Posterior cingulate gyrus (tissue), 11 donors: ENCODE measurements at regions not wholly inside any gene's neighbourhood (a gene's known extent, or its start where the extent isn't known, plus 50 kb on each side); places are given as distances from the start of the nearest gene placed in this dataset.

ENCODE experiments used
- DNase-seq, 10 donors: peaks; one replicate each; pipeline versions ENCODE4 v3.0.0 to v3.0.0-alpha.2; 2020 to 2021; ENCODE audit warnings: mixed read lengths in 3 of 10
- intact Hi-C: fragments of 100-400 bp; cut with DNase I; formaldehyde crosslinking; loops from one replicate; pipeline ENCODE4 v1.15.1; 2023

DNA sequence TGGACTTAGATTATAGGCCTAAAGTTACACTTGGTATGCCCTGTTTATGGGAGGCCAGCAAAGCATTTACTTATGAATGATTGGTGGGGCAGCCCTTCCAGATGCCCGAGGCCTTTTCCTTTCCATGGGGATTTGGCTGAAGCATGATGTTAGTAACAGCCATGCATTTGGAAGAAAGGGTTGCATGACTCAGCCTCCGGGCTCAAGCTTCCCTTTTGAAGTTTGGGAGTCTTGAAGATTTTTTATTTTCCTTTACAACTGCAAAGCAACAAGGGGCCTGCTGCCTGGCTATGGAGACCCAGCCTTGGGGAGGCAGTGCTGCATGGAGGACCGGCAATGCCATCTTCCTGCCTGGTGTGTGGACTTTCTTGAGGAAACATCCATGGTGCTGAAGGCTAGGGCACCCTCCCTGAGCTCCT is 244.7 kb downstream of the ICE1 start:
- DNase-seq = no peak
- intact Hi-C loops = no loop called here

DNA sequence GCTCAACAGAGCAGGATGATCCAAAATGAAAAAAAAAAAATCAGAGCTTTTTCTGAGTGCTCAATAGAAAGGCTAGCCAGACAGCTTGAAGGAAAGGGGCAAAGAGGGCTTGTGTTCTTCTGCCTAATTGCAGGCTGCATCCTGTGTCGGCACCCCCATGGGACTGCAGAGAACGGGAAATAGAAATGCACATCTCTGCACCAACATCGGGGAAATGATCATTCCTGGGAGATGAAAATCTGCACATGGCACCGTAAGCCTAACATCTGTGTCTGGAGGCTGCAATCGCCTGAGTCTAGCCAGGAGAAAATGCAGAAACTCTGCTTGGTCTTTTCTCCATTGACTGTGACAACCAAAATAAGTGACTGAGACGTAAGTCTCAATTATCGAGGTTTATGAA is 243.9 kb downstream of the ICE1 start:
- intact Hi-C loops = no loop called here
- no peak for DNase-seq

DNA sequence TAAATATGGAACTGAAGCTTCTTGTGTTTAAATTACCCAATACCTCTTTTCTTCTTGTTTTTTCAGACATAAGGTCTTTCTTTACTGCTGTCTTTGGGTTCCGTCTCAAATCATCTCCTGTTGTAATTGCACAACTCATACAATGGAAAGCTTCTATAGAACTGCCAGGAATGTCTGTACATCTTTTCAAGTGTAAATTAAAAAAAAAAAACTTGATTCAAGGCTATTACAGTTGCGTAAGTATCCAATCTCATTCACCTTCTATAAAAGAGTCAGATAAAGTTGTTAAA is 243.5 kb downstream of the ICE1 start:
- DNase-seq = no peak
- intact Hi-C loops = no loop called here

- intact Hi-C loops = no loop called here
- no peak for DNase-seq
These were observed 243.0 kb downstream of the ICE1 start for GRCh38 chr5:5665225-5666075.

DNA sequence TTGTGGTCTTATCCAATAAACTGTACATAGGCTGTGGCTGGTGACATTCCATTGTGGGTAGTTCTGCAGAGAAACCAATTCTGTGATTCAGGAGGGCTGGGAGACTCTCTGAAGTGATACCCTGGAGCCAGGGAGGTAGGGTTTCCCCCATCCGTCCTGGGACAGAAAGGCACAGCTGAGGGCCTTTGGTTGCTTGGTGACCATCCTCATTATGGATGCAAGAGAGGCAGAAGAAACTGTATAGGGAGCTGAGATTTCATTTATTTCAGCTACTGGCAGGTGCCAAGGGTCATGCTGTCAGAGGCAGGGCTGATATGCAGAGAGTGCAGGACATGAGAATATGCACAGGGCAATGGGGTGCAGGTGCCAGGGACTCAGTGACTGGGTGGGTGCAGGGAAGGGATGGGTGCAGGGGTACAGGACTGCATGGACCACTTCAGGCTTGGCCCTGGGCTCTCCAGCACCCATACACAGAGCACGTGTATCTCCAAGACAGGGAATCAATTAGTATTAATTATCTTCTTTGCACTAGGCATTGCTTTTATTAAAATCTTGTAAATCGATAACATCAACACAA is 236.5 kb downstream of the ICE1 start:
- intact Hi-C loops = no loop called here
- no peak for DNase-seq

GRCh38 chr5:5658226-5658625 is 235.7 kb downstream of the ICE1 start:
- DNase-seq = peak in 7 of 10 donors; percentile 43 to 89 (median 52)
- intact Hi-C loops = no loop called here

DNA sequence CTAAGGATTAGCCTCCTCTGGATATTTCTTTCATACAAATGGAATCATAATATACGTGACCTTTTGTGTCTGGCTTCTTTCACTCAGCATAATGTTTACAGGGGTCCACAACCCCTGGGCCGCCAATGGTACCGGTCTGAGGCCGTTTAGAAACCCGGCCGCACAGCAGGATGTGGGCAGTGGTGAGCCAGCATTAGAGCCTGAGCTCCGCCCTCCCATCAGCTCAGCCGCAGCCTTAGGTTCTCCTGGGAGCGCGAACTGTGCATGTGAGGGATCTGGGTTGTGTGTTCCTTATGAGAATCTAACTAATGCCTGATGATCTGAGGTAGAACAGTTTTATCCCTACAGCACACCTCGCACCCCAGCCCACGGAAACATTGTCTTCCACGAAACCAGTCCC is 229.7 kb downstream of the ICE1 start:
- intact Hi-C loops = no loop called here

DNA sequence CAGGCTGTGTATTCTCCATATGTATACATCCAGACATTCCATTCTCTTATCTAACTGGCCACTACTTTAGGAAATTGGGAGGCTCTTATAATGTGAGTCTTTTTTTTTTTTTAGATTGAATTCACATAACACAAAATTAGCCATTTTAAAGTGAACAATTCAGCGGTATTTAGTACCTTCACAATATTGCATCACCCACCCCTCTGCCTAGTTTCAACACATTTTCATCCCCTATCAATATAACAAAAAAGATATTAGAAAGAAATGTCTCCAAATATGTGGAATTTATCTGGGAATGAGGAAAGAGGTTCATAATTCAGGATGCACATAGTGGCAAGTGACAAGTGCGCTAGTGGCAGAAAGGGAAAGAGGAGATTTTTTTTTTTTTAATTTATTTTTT is 228.5 kb downstream of the ICE1 start:
- no peak for DNase-seq
- intact Hi-C loops = no loop called here

More for the DNA sequence above, 229.7 kb downstream of the ICE1 start:
- DNase-seq = no peak

- intact Hi-C loops = no loop called here
- DNase-seq = no peak
These were observed 227.8 kb downstream of the ICE1 start for GRCh38 chr5:5650242-5650641.

- intact Hi-C loops = no loop called here
- DNase-seq = no peak
These were observed 227.2 kb downstream of the ICE1 start for GRCh38 chr5:5649641-5650040.

GRCh38 chr5:5648694-5649093 is 226.2 kb downstream of the ICE1 start:
- DNase-seq = no peak
- intact Hi-C loops = no loop called here

GRCh38 chr5:5645891-5646290 is 223.4 kb downstream of the ICE1 start:
- no peak for DNase-seq
- intact Hi-C loops = no loop called here

GRCh38 chr5:5645198-5645597 is 222.7 kb downstream of the ICE1 start:
- intact Hi-C loops = no loop called here
- DNase-seq = no peak

DNA sequence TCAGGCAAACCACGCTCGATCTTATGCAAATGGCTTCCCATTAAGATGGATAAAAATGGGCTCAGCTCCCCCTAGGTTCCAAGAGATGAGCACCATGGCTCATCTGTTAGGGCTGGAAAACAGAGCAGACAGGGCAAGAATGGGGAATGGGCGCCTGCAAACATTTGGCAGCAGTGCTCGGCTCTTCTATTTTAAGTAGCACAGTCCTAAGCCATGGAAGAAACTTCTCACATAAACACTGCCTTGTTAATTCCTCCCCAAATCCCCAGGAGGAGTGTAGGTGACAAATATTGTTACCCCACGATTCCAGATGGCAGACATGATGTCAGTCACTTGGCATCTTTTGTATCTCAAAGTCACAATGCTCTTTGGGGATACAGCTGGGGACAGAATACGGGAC is 221.8 kb downstream of the ICE1 start:
- intact Hi-C loops = no loop called here
- DNase-seq = no peak

GRCh38 chr5:5643481-5643880 is 221.0 kb downstream of the ICE1 start:
- intact Hi-C loops = no loop called here
- DNase-seq = no peak

- no peak for DNase-seq
- intact Hi-C loops = no loop called here
These were observed 215.7 kb downstream of the ICE1 start for GRCh38 chr5:5638211-5638610.

DNA sequence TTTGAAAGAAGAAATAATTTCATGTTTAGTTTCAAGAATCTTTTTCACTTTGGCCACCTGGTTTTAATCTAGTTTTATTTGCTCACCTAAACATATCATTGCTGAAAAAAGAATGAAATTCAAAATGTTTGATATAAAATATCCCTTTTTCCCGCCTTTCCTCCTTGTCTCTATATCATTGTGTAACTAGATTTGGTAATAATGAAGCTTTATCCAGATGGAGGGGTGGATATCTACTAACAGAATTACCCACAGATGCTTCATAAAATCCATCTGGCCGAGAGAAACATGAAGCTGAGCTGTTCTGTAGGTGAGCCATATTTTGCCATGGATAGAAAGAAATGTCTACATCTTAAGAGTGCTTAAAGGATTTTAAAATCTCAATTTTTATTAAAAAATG is 214.7 kb downstream of the ICE1 start:
- intact Hi-C loops = no loop called here

GRCh38 chr5:5634817-5635216 is 212.3 kb downstream of the ICE1 start:
- intact Hi-C loops = no loop called here
- peak in 2 of 10 donors; percentile 28 to 32 for DNase-seq

More for the DNA sequence above, 214.7 kb downstream of the ICE1 start:
- DNase-seq = no peak

DNA sequence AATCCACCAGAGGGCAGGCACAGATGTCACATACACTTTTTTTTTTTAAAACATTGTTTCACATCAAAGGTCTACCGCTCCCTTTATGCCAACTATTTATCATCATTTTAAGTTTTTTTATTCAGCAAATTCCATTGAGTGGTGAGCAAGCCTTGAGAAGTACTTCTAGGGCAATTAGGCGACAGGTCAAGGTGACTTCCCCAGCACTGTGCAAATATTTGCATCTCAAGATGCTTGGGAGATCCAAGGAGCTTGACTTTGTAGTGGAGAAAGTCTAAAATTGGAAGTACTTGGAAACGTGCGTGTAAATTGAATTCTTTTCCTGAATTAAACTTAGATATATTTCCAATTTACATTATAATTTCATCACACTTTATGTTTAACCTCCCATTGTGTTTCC is 211.1 kb downstream of the ICE1 start:
- DNase-seq = no peak
- intact Hi-C loops = no loop called here

DNA sequence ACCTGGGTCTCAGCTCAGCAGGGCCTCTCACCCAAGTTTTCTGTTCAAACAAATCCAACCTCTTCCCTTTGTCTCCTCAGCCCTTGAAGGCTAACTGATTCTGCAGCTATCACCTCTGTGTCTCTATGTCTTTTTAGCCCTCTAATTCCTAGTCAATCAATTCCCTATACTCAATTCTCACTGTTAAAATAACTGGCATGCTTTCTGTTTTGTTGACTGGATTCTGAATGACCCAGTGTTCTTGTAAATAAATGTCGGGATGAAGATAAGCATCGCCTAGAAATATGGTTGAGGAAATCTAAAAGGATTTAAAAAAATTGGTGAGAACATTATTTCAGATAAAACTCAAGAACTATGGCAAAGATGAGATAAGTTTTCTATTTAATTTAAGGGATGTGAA is 210.2 kb downstream of the ICE1 start:
- DNase-seq = no peak
- intact Hi-C loops = no loop called here

DNA sequence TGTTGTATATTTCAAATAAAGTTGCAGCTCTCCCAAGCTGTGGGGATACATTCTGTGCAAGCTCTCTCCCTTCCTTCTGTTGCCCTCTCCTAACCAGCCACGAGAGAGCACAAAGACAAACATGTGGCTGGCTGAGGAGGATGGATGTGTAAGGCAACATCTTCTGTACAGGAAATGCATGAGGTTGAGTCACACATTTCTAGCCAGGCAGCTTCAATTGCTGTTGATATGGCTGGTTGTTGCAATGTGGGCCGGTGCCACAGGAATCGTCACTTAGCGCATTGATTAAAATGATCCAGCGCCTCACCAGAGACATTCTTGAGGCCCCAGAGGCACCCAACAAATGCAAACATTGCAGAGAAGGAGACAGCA is 207.1 kb downstream of the ICE1 start:
- intact Hi-C loops = no loop called here
- no peak for DNase-seq

DNA sequence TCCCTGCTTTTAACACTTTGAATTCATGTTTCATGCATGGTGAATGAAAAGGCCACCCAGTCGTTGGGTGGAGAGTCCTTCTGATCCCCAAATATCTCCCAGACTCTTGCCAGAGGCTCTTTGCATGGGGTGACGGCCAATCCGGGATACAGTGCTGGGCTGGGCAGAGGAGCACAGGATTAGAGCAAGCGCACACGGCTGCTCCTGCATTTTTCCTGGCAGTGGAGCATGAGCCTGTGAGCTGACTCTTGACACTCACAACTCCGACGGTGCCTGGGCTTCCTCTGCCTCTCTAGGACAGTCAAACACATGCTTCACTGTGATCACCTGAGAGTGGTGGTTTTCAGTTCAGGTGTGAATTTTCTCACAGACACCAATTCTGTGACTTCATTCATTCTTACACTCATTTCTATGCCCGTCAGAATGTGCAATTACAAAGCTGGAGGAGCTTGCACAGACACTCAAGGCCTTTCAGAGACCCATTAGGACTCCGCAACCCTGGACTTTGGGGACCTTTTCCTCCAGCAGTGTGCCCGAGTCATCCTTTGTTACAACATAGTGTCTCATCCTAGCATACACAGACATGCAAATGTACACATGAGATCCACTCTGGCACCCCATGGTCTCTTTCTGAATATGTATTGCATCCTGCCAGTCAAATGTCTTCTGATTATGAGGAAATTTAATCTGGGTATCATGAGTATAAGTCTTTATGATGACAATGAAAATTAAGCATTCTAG is 206.6 kb downstream of the ICE1 start:
- intact Hi-C loops = no loop called here
- no peak for DNase-seq
